SK-N-SH (cell line): ENCODE measurements at regions not wholly inside any gene's neighbourhood (a gene's known extent, or its start where the extent isn't known, plus 50 kb on each side); places are given as distances from the start of the nearest gene placed in this dataset.

Experiments used
- CTCF ChIA-PET: fragments of 300-600, 350-600 bp; formaldehyde crosslinking; extraction: SDS; loops from one replicate; lab custom pipeline; 2021; lab: Yijun Ruan, JAX
- POLR2A ChIA-PET: fragments of 350-600 bp; sonication (Branson Sonifier 250); formaldehyde crosslinking; extraction: SDS; loops from one replicate; lab custom pipeline; 2020; ENCODE audit warnings: antibody characterized with exemption, inconsistent platforms; lab: Yijun Ruan, JAX
- DNase-seq: peaks from one replicate; pipeline ENCODE4 v3.0.0; 2012
- H2AFZ ChIP-seq: fragments of 200-600 bp; sonication (generic); 2 replicates; pipeline ENCODE4 v1.8.1; 2016; ENCODE audit warnings: antibody characterized with exemption, mild to moderate bottlenecking, low read depth
- H3F3A ChIP-seq: fragments of 200-600 bp; sonication (generic); replicated peaks from 2 replicates; pipeline ENCODE3; 2016; ENCODE audit warnings: antibody characterized with exemption, mild to moderate bottlenecking; ENCODE audit not compliant: insufficient read depth
- H3K27ac ChIP-seq, 2 experiments: fragments of 200-500 bp in 1 of 2; fragments of 200-600 bp in 1 of 2; sonication (Bioruptor generic) in 1 of 2; sonication (generic), shearing (Covaris generic) in 1 of 2; 2 replicates each; pipeline versions ENCODE4 v1.5.1 to v1.6.1; 2014 to 2016; ENCODE audit warnings: low read depth in 2 of 2, inconsistent platforms in 1 of 2, low read length in 1 of 2, mild to moderate bottlenecking in 1 of 2, mixed read lengths in 1 of 2
- H3K27me3 ChIP-seq: fragments of 200-600 bp; sonication (generic), shearing (Covaris generic); 2 replicates; pipeline ENCODE4 v1.6.1; 2016; ENCODE audit warnings: mixed run types; ENCODE audit not compliant: insufficient read depth
- H3K36me3 ChIP-seq, 2 experiments: fragments of 200-500 bp in 1 of 2; fragments of 200-600 bp in 1 of 2; sonication (Bioruptor generic) in 1 of 2; sonication (generic) in 1 of 2; replicated peaks in 1 of 2; 2 replicates each; pipeline versions ENCODE3 to v1.5.1; 2014 to 2016; ENCODE audit warnings: low read length in 1 of 2, mild to moderate bottlenecking in 1 of 2; ENCODE audit not compliant: insufficient read depth in 2 of 2, control insufficient read depth in 1 of 2
- H3K4me1 ChIP-seq, 2 experiments: fragments of 200-500 bp in 1 of 2; fragments of 200-600 bp in 1 of 2; sonication (Bioruptor generic) in 1 of 2; sonication (generic), shearing (Covaris generic) in 1 of 2; 2 replicates each; pipeline versions ENCODE4 v1.5.1 to v1.6.1; 2014 to 2016; ENCODE audit warnings: low read depth in 1 of 2, low read length in 1 of 2, mixed run types in 1 of 2; ENCODE audit not compliant: insufficient read depth in 2 of 2, control insufficient read depth in 1 of 2
- H3K4me2 ChIP-seq: fragments of 200-600 bp; sonication (generic), shearing (Covaris generic); 2 replicates; pipeline ENCODE4 v1.6.1; 2017; ENCODE audit warnings: mixed run types
- H3K4me3 ChIP-seq, 2 experiments: fragments of 200-500 bp in 1 of 2; fragments of 200-600 bp in 1 of 2; sonication (Bioruptor generic) in 1 of 2; sonication (generic), shearing (Covaris generic) in 1 of 2; 2 replicates each; pipeline versions ENCODE4 v1.5.1 to v1.8.1; 2014 to 2016; ENCODE audit warnings: low read depth in 2 of 2, inconsistent platforms in 1 of 2, low read length in 1 of 2, mild to moderate bottlenecking in 1 of 2, mixed read lengths in 1 of 2, moderate library complexity in 1 of 2
- H3K79me2 ChIP-seq: fragments of 200-600 bp; sonication (generic); 2 replicates; pipeline ENCODE4 v1.8.1; 2017; ENCODE audit warnings: mild to moderate bottlenecking; ENCODE audit not compliant: insufficient read depth
- H3K9ac ChIP-seq: fragments of 200-600 bp; sonication (generic); 2 replicates; pipeline ENCODE4 v1.6.1; 2017; ENCODE audit warnings: mixed run types
- H3K9me2 ChIP-seq: fragments of 200-600 bp; sonication (generic); 2 replicates; pipeline ENCODE4 v1.6.1; 2017; ENCODE audit warnings: mixed run types
- H3K9me3 ChIP-seq: fragments of 200-600 bp; sonication (generic); 2 replicates; pipeline ENCODE4 v1.6.1; 2017; ENCODE audit warnings: mixed run types, mild to moderate bottlenecking, moderate library complexity
- H4K20me1 ChIP-seq: fragments of 200-600 bp; sonication (generic); 2 replicates; pipeline ENCODE4 v1.6.1; 2017; ENCODE audit warnings: mild to moderate bottlenecking, mixed run types; ENCODE audit not compliant: insufficient read depth
- CHD2 ChIP-seq: fragments of 150-350 bp; IDR thresholded peaks from 2 replicates; pipeline ENCODE4 v1.6.1; 2018; ENCODE audit warnings: low read length; ENCODE audit not compliant: partially characterized antibody
- CTCF ChIP-seq: fragments of 200-600 bp; sonication (generic); IDR thresholded peaks from 2 replicates; pipeline ENCODE4 v1.6.1; 2017; ENCODE audit warnings: antibody characterized with exemption, mild to moderate bottlenecking, moderate library complexity
- ELF1 ChIP-seq: IDR thresholded peaks from 2 replicates; pipeline ENCODE4 v1.4.0; 2012
- EZH2phosphoT487 ChIP-seq: fragments of 200-600 bp; sonication (generic); IDR thresholded peaks from 2 replicates; pipeline ENCODE4 v1.6.1; 2017; ENCODE audit warnings: low read depth, mixed run types, mild to moderate bottlenecking, antibody characterized with exemption, moderate library complexity, borderline replicate concordance
- FOSL2 ChIP-seq: IDR thresholded peaks from 2 replicates; pipeline ENCODE4 v1.4.0; 2012; ENCODE audit warnings: low read depth, mild to moderate bottlenecking, moderate library complexity, borderline replicate concordance
- FOXJ3 ChIP-seq: sonication (generic); formaldehyde crosslinking; IDR thresholded peaks from 2 replicates; pipeline ENCODE4 v1.5.1; 2020; ENCODE audit warnings: mild to moderate bottlenecking, missing genetic modification reagents
- JUND ChIP-seq: IDR thresholded peaks from 2 replicates; pipeline ENCODE4 v1.4.0; 2012
- MEF2A ChIP-seq: IDR thresholded peaks from 2 replicates; pipeline ENCODE4 v1.4.0; 2012; ENCODE audit warnings: low read depth, borderline replicate concordance
- MXI1 ChIP-seq: IDR thresholded peaks from 2 replicates; pipeline ENCODE4 v1.6.1; 2012; ENCODE audit warnings: mild to moderate bottlenecking, low read depth, low read length, improper control_type of control experiment
- RAD21 ChIP-seq: IDR thresholded peaks from 2 replicates; pipeline ENCODE4 v1.6.1; 2012; ENCODE audit warnings: mild to moderate bottlenecking, low read length
- RCOR1 ChIP-seq: fragments of 150-350 bp; IDR thresholded peaks from 2 replicates; pipeline ENCODE4 v1.6.1; 2017; ENCODE audit warnings: antibody characterized with exemption, low read length
- REST ChIP-seq: IDR thresholded peaks from 2 replicates; pipeline ENCODE4 v1.6.1; 2012; ENCODE audit warnings: mild to moderate bottlenecking, low read depth, low read length, moderate library complexity
- RFX5 ChIP-seq: IDR thresholded peaks from 2 replicates; pipeline ENCODE4 v1.6.1; 2012; ENCODE audit warnings: mild to moderate bottlenecking, improper control_type of control experiment, low read length
- SIN3A ChIP-seq: IDR thresholded peaks from 2 replicates; pipeline ENCODE4 v1.6.1; 2012; ENCODE audit warnings: low read depth, mild to moderate bottlenecking, low read length, moderate library complexity, borderline replicate concordance
- TEAD4 ChIP-seq: IDR thresholded peaks from 2 replicates; pipeline ENCODE4 v1.4.0; 2012; ENCODE audit warnings: mild to moderate bottlenecking, borderline replicate concordance; ENCODE audit not compliant: insufficient read depth
- USF1 ChIP-seq: IDR thresholded peaks from 2 replicates; pipeline ENCODE4 v1.4.0; 2012; ENCODE audit warnings: low read depth, borderline replicate concordance
- ZBTB33 ChIP-seq: IDR thresholded peaks from 2 replicates; pipeline ENCODE4 v1.4.0; 2012; ENCODE audit warnings: low read depth, borderline replicate concordance
- WGBS: methylation state at CpG from one replicate; pipeline ENCODE4 v1.1.6; 2017; ENCODE audit warnings: low lambda C conversion rate; 5-methylcytosine and 5-hydroxymethylcytosine counted together

- H3K79me2 ChIP-seq, result no peaks in the 10 kb centered on the region
- no peak overlapping the region for H3K4me2 ChIP-seq
- H4K20me1 ChIP-seq, result no peaks in the 10 kb centered on the region
- WGBS, result 38% methylated on average over 3 of the region's 3 CpGs
- TF ChIP-seq MEF2A (no peak), ZBTB33 (no peak), ELF1 (no peak), CHD2 (no peak), EZH2phosphoT487 (no peak), REST (no peak), FOSL2 (no peak), JUND (no peak), FOXJ3 (no peak), SIN3A (no peak), TEAD4 (no peak), RAD21 (no peak), RFX5 (no peak), RCOR1 (no peak), MXI1 (no peak), USF1 (no peak), CTCF (no peak)
- no peaks in the 10 kb centered on the region for H3K36me3 ChIP-seq
- POLR2A ChIA-PET, result no interaction called here
- H3K27ac ChIP-seq, result no peak overlapping the region
- H3K4me3 ChIP-seq, result no peak overlapping the region
- no peaks in the 10 kb centered on the region for H3K27me3 ChIP-seq
- no peak overlapping the region for H3K9ac ChIP-seq
- no peak overlapping the region for H2AFZ ChIP-seq
- no peaks in the 10 kb centered on the region for H3K9me2 ChIP-seq
- no peaks in the 10 kb centered on the region for H3K4me1 ChIP-seq
- CTCF ChIA-PET, result interaction anchor here (1.4 kb wide), 1 partner anchor 272 kb away, joined by 3 read pairs; no protein-coding TSS in a partner anchor
- DNase-seq, result no peak
- H3K9me3 ChIP-seq, result no peaks in the 10 kb centered on the region
- no peaks in the 10 kb centered on the region for H3F3A ChIP-seq
These were observed 231.6 kb downstream of the RBM19 start for GRCh38 chr12:113734503-113734902.
